H1 (cell line): ENCODE measurements at regions not wholly inside any gene's neighbourhood (a gene's known extent, or its start where the extent isn't known, plus 50 kb on each side); places are given as distances from the start of the nearest gene placed in this dataset.
A peak's percentile ranks its signal among the peaks of the same experiment; 100 is the strongest.

Experiments used
- CTCF ChIA-PET: fragments of 300-600 bp; sonication (Branson Sonifier 250); formaldehyde crosslinking; loops from one replicate; lab custom pipeline; 2021; ENCODE audit not compliant: partially characterized antibody; lab: Charles Lee
- POLR2A ChIA-PET: fragments of 300-600 bp; sonication (Branson Sonifier 250); formaldehyde crosslinking; loops from one replicate; lab custom pipeline; 2021; ENCODE audit warnings: inconsistent platforms; ENCODE audit not compliant: partially characterized antibody; lab: Charles Lee
- DNase-seq, 2 experiments: peaks; one replicate each; pipeline versions ENCODE4 v3.0.0 to v3.0.0-alpha.2; 2010 to 2022; ENCODE audit warnings: low spot score in 2 of 2, low read depth in 1 of 2, mixed read lengths in 1 of 2
- FAIRE-seq: peaks from 2 replicates; lab custom pipeline; 2011; peaks lifted over from hg19 to GRCh38; lab: Jason Lieb, UNC
- H2AFZ ChIP-seq: 2 replicates; pipeline ENCODE4 v1.8.1; 2012; ENCODE audit warnings: low read length, inconsistent platforms
- H2AK5ac ChIP-seq: 2 replicates; pipeline ENCODE4 v1.6.1; 2013; ENCODE audit warnings: low read depth, low read length
- H2BK120ac ChIP-seq: replicated peaks from 2 replicates; pipeline ENCODE3; 2013; ENCODE audit warnings: low read depth, low read length, inconsistent platforms
- H2BK12ac ChIP-seq: 2 replicates; pipeline ENCODE4 v1.6.1; 2013; ENCODE audit warnings: low read depth, low read length
- H2BK15ac ChIP-seq: 2 replicates; pipeline ENCODE4 v1.6.1; 2013; ENCODE audit warnings: low read length
- H2BK20ac ChIP-seq: 2 replicates; pipeline ENCODE4 v1.6.1; 2013; ENCODE audit warnings: low read length
- H2BK5ac ChIP-seq: 2 replicates; pipeline ENCODE4 v1.6.1; 2013; ENCODE audit warnings: low read depth, low read length
- H3K14ac ChIP-seq: 2 replicates; pipeline ENCODE4 v1.6.1; 2013; ENCODE audit warnings: inconsistent platforms; ENCODE audit not compliant: insufficient read length
- H3K18ac ChIP-seq: 2 replicates; pipeline ENCODE4 v1.6.1; 2013; ENCODE audit warnings: low read length; ENCODE audit errors: extremely low read depth
- H3K23ac ChIP-seq: 2 replicates; pipeline ENCODE4 v1.6.1; 2013; ENCODE audit warnings: inconsistent platforms; ENCODE audit not compliant: insufficient read length
- H3K23me2 ChIP-seq: 2 replicates; pipeline ENCODE4 v1.6.1; 2013; ENCODE audit warnings: low read depth, low read length
- H3K27ac ChIP-seq: 2 replicates; pipeline ENCODE4 v1.6.1; 2011; ENCODE audit warnings: low read depth, low read length, inconsistent platforms
- H3K27me3 ChIP-seq, 4 experiments: replicated peaks in 1 of 4; 1 replicate in 1 of 4; 2 replicates in 3 of 4; pipeline versions ENCODE4 v1.6.1 to v1.8.1; 2011 to 2013; ENCODE audit warnings: low read length in 3 of 4, mild to moderate bottlenecking in 3 of 4, inconsistent platforms in 2 of 4, mixed read lengths in 2 of 4, moderate library complexity in 1 of 4; ENCODE audit not compliant: control insufficient read depth in 3 of 4, insufficient read depth in 3 of 4; ENCODE audit errors: extremely low read depth in 1 of 4
- H3K36me3 ChIP-seq, 4 experiments: 2 replicates each; pipeline versions ENCODE4 v1.6.1 to v1.8.1; 2011 to 2013; ENCODE audit warnings: mild to moderate bottlenecking in 4 of 4, low read length in 3 of 4, moderate library complexity in 2 of 4, control low read depth in 1 of 4, inconsistent platforms in 1 of 4; ENCODE audit not compliant: insufficient read depth in 4 of 4, control insufficient read depth in 2 of 4
- H3K4ac ChIP-seq: replicated peaks from 2 replicates; pipeline ENCODE3; 2013; ENCODE audit warnings: low read length, low read depth, mixed read lengths, inconsistent platforms; ENCODE audit not compliant: insufficient read length
- H3K4me1 ChIP-seq, 4 experiments: replicated peaks in 1 of 4; 1 replicate in 1 of 4; 2 replicates in 3 of 4; pipeline versions ENCODE4 v1.6.1 to v1.8.1; 2011 to 2013; ENCODE audit warnings: low read length in 3 of 4, inconsistent platforms in 2 of 4, mixed read lengths in 1 of 4; ENCODE audit not compliant: insufficient read depth in 4 of 4, control insufficient read depth in 3 of 4
- H3K4me2 ChIP-seq, 2 experiments: 2 replicates each; pipeline versions ENCODE4 v1.6.1 to v1.8.1; 2011 to 2013; ENCODE audit warnings: low read depth in 2 of 2, low read length in 2 of 2, control low read depth in 1 of 2, inconsistent platforms in 1 of 2, mild to moderate bottlenecking in 1 of 2; ENCODE audit not compliant: insufficient read depth in 1 of 2
- H3K4me3 ChIP-seq, 4 experiments: fragments of 200-600, 300-600 bp in 1 of 4; sonication (generic), shearing (Covaris generic), sonication (Bioruptor Twin) in 1 of 4; 2 replicates each; pipeline versions ENCODE4 v1.5.1 to v1.8.1; 2011 to 2016; ENCODE audit warnings: low read length in 4 of 4, low read depth in 3 of 4, control low read depth in 2 of 4, inconsistent platforms in 2 of 4, mild to moderate bottlenecking in 2 of 4, mixed read lengths in 1 of 4, moderate library complexity in 1 of 4; ENCODE audit not compliant: insufficient read depth in 2 of 4; ENCODE audit errors: extremely low read depth in 1 of 4
- H3K56ac ChIP-seq: replicated peaks from 2 replicates; pipeline ENCODE3; 2013; ENCODE audit warnings: low read depth, mild to moderate bottlenecking, mixed read lengths, low read length, inconsistent platforms; ENCODE audit not compliant: insufficient read length
- H3K79me1 ChIP-seq: 2 replicates; pipeline ENCODE4 v1.6.1; 2013; ENCODE audit warnings: low read depth, low read length, control low read depth
- H3K79me2 ChIP-seq, 2 experiments: 2 replicates each; pipeline versions ENCODE4 v1.6.1 to v1.8.1; 2012 to 2013; ENCODE audit warnings: low read length in 2 of 2, mild to moderate bottlenecking in 2 of 2, inconsistent platforms in 1 of 2; ENCODE audit not compliant: insufficient read depth in 2 of 2, control insufficient read depth in 1 of 2
- H3K9ac ChIP-seq, 4 experiments: replicated peaks in 1 of 4; 1 replicate in 1 of 4; 2 replicates in 3 of 4; pipeline versions ENCODE4 v1.6.1 to v1.8.1; 2011 to 2013; ENCODE audit warnings: low read depth in 3 of 4, low read length in 3 of 4, control low read depth in 2 of 4, mild to moderate bottlenecking in 2 of 4, moderate library complexity in 2 of 4, inconsistent platforms in 1 of 4; ENCODE audit errors: extremely low read depth in 1 of 4
- H3K9me3 ChIP-seq, 2 experiments: 2 replicates each; pipeline versions ENCODE4 v1.6.1 to v1.8.1; 2012 to 2013; ENCODE audit warnings: mild to moderate bottlenecking in 2 of 2, moderate library complexity in 2 of 2, control low read depth in 1 of 2, inconsistent platforms in 1 of 2, low read depth in 1 of 2, low read length in 1 of 2, mixed read lengths in 1 of 2; ENCODE audit not compliant: insufficient read depth in 2 of 2
- H4K20me1 ChIP-seq, 2 experiments: replicated peaks in 1 of 2; 2 replicates each; pipeline versions ENCODE3 to v1.8.1; 2011 to 2013; ENCODE audit warnings: inconsistent platforms in 2 of 2, low read length in 2 of 2, mild to moderate bottlenecking in 1 of 2; ENCODE audit not compliant: insufficient read depth in 2 of 2, control insufficient read depth in 1 of 2
- H4K5ac ChIP-seq: 2 replicates; pipeline ENCODE4 v1.6.1; 2013; ENCODE audit warnings: low read length, low read depth, mixed read lengths, inconsistent platforms; ENCODE audit not compliant: insufficient read length
- H4K8ac ChIP-seq: 2 replicates; pipeline ENCODE4 v1.8.0; 2013; ENCODE audit warnings: mild to moderate bottlenecking, moderate library complexity, low read length, inconsistent platforms; ENCODE audit not compliant: insufficient read depth; ENCODE audit errors: extremely low read depth
- H4K91ac ChIP-seq: replicated peaks from 2 replicates; pipeline ENCODE3; 2013; ENCODE audit warnings: low read length, mixed read lengths, inconsistent platforms; ENCODE audit not compliant: insufficient read length
- EGR1 ChIP-seq: IDR thresholded peaks from 2 replicates; pipeline ENCODE4 v1.6.1; 2011; ENCODE audit warnings: low read depth, low read length, borderline replicate concordance
- HDAC2 ChIP-seq, 2 experiments: fragments of 300-600 bp in 1 of 2; sonication (generic) in 1 of 2; IDR thresholded peaks; 2 replicates each; pipeline ENCODE4 v1.6.1; 2011 to 2012; ENCODE audit warnings: low read depth in 2 of 2, low read length in 2 of 2, mild to moderate bottlenecking in 2 of 2, moderate library complexity in 2 of 2, borderline replicate concordance in 1 of 2, inconsistent platforms in 1 of 2
- MAX ChIP-seq: IDR thresholded peaks from 2 replicates; pipeline ENCODE4 v1.6.1; 2012; ENCODE audit warnings: inconsistent platforms
- POU5F1 ChIP-seq: IDR thresholded peaks from 2 replicates; pipeline ENCODE4 v1.6.1; 2011; ENCODE audit warnings: low read depth, mild to moderate bottlenecking, low read length, moderate library complexity
- WGBS, 2 experiments: shearing (Covaris generic) in 1 of 2; methylation state at CpG; one replicate each; pipeline versions ENCODE4 v1.1.6 to v1.1.7; 2013 to 2015; ENCODE audit warnings: low lambda C conversion rate in 2 of 2, mixed read lengths in 2 of 2, inconsistent platforms in 1 of 2, low coverage in 1 of 2, missing lambda C conversion rate in 1 of 2; ENCODE audit not compliant: insufficient replicate concordance in 2 of 2, insufficient coverage in 1 of 2, insufficient read length in 1 of 2; ENCODE audit errors: extremely low coverage in 1 of 2, missing lambda C conversion rate in 1 of 2; 5-methylcytosine and 5-hydroxymethylcytosine counted together

GRCh38 chr3:78277220-78277619 is 1237.3 kb downstream of the ROBO2 start:
- Histone ChIP-seq H2BK20ac (no peak overlapping the region), H3K9ac (no peak overlapping the region), H3K79me2 (no peaks in the 10 kb centered on the region), H2BK120ac (no peak overlapping the region), H3K14ac (no peak overlapping the region), H3K4me2 (no peak overlapping the region), H3K9me3 (no peaks in the 10 kb centered on the region), H3K27me3 (no peaks in the 10 kb centered on the region), H2BK12ac (no peak overlapping the region), H2AFZ (no peak overlapping the region), H3K23me2 (no peaks in the 10 kb centered on the region), H3K4me1 (peaks cover 0 to 5% (median 3%) of the 10 kb centered on the region in 4 experiments; a peak in 5 of 7 replicates), H2AK5ac (no peak overlapping the region), H3K36me3 (no peaks in the 10 kb centered on the region), H3K4me3 (no peak overlapping the region), H3K4ac (no peak overlapping the region), H3K79me1 (no peaks in the 10 kb centered on the region), H4K5ac (no peak overlapping the region), H4K91ac (no peak overlapping the region), H2BK15ac (no peak overlapping the region), H3K23ac (no peak overlapping the region), H3K18ac (no peak overlapping the region; the same call in 1 of the 2 replicates), H3K27ac (no peak overlapping the region), H4K8ac (no peak overlapping the region), H2BK5ac (0 out of 2 replicates have a peak overlapping the region, but pooled peaks have one; percentile 76), H4K20me1 (no peaks in the 10 kb centered on the region), H3K56ac (no peak overlapping the region)
- ChIA-PET POLR2A (no interaction called here), CTCF (interaction anchor here (3.9 kb wide), 1 partner anchor 367 kb away, joined by 30 read pairs; no protein-coding TSS in a partner anchor)
- 96% methylated on average over 2 of the region's 2 CpGs; no CpG with 5 or more reads in 1 of the 2 experiments for WGBS, 2 experiments
- DNase-seq = no peak
- FAIRE-seq = no peak
- TF ChIP-seq POU5F1 (no peak), HDAC2 (IDR thresholded peaks at IDR 0.05; ENCODE audit: borderline replicate concordance in 1 of 2, low read depth in 2 of 2, low read length in 2 of 2) (no peak), MAX (no peak), EGR1 (no peak)
